ENCODE measurements at regions not wholly inside any gene's neighbourhood (a gene's known extent, or its start where the extent isn't known, plus 50 kb on each side); places are given as distances from the start of the nearest gene placed in this dataset.

DNA sequence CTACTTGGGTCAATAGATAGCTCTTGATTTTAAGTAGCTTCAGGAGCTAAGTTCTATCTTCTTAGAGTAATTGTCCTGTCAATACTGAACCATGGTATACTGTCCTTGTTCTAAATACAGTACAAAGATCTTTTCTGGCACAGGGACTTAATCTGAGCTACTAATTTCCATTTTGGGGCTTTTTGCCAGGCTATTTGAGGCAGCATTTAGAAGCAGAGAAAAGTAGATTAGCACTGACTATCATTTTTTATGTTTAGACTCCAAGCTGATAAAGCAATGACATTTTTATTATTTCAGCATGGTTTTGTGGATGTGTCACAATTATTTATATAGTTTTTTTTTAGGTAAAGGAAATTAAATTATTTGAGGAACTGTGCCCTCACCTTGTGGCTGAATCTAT is 163.2 kb downstream of the FAT3 start:
- no TSS peak for BruUV-seq (replicated peaks)
- ChIA-PET CTCF (ENCODE audit: low intra/inter-chr PET ratio, low total read pairs) (no interaction called here), POLR2A (no interaction called here)
- no peaks in the 10 kb centered on the region for H3K36me3 ChIP-seq (replicated peaks in 1 of 2; ENCODE audit: control insufficient read depth in 1 of 2, insufficient read depth in 2 of 2, low read length in 2 of 2)
- no peak overlapping the region for H3K4me2 ChIP-seq (ENCODE audit: low read depth, low read length)
- no peaks in the 10 kb centered on the region for H3K9me3 ChIP-seq (ENCODE audit: low read length)
- no peak overlapping the region for H2AFZ ChIP-seq (ENCODE audit: low read length)
- H3K79me2 ChIP-seq (ENCODE audit: insufficient read depth, low read length) = no peaks in the 10 kb centered on the region
- no peak for TF ChIP-seq MTF2 (CRISPR knock-in tag; IDR thresholded peaks at IDR 0.05; ENCODE audit: borderline replicate concordance)
- TF ChIP-seq ATAD3A (CRISPR knock-in tag; IDR thresholded peaks at IDR 0.05) = no peak
- no peak for TF ChIP-seq SCMH1 (CRISPR knock-in tag; IDR thresholded peaks at IDR 0.05; ENCODE audit: borderline replicate concordance)
- TF ChIP-seq ZNF766 (CRISPR knock-in tag; IDR thresholded peaks at IDR 0.05; ENCODE audit: borderline replicate concordance) = no peak
- TF ChIP-seq ZSCAN31 (CRISPR knock-in tag; IDR thresholded peaks at IDR 0.05; ENCODE audit: low read depth) = no peak
- TF ChIP-seq ZBTB7A (CRISPR knock-in tag; IDR thresholded peaks at IDR 0.05) = no peak
- no peak for TF ChIP-seq ZNF260 (CRISPR knock-in tag; IDR thresholded peaks at IDR 0.05; ENCODE audit: borderline replicate concordance, low read depth)
- TF ChIP-seq NR2F6 (IDR thresholded peaks at IDR 0.05) = no peak
- TF ChIP-seq NR2F6 (CRISPR knock-in tag; IDR thresholded peaks at IDR 0.05) = no peak
- no peak for TF ChIP-seq IRF2 (CRISPR knock-in tag; IDR thresholded peaks at IDR 0.05)
- no peak for TF ChIP-seq SNAI1 (CRISPR knock-in tag; IDR thresholded peaks at IDR 0.05; ENCODE audit: borderline replicate concordance)
- TF ChIP-seq, protein P1, sequence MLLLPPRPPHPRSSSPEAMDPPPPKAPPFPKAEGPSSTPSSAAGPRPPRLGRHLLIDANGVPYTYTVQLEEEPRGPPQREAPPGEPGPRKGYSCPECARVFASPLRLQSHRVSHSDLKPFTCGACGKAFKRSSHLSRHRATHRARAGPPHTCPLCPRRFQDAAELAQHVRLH (CRISPR knock-in tag; IDR thresholded peaks at IDR 0.05; ENCODE audit: borderline replicate concordance, low read depth) = no peak
- TF ChIP-seq WIZ (CRISPR knock-in tag; IDR thresholded peaks at IDR 0.05) = no peak
- no peak for TF ChIP-seq ZNF780A (CRISPR knock-in tag; IDR thresholded peaks at IDR 0.05)
- no peak for TF ChIP-seq ZNF496 (CRISPR knock-in tag; IDR thresholded peaks at IDR 0.05; ENCODE audit: insufficient replicate concordance)
- no peak for TF ChIP-seq SRSF4 (IDR thresholded peaks at IDR 0.05; ENCODE audit: low read depth, low read length, poor library complexity, severe bottlenecking)
- no peak for TF ChIP-seq IKZF4 (CRISPR knock-in tag; IDR thresholded peaks at IDR 0.05; ENCODE audit: borderline replicate concordance, low read depth, not compliant biosample characterization)
- TF ChIP-seq PHF21A (CRISPR knock-in tag; IDR thresholded peaks at IDR 0.05) = no peak
- TF ChIP-seq EP300 (IDR thresholded peaks at IDR 0.05; ENCODE audit: low read depth in 2 of 2, low read length in 2 of 2) = no peak
- TF ChIP-seq EP300 (CRISPR knock-in tag; IDR thresholded peaks at IDR 0.05; ENCODE audit: borderline replicate concordance) = no peak
- TF ChIP-seq, protein P2, sequence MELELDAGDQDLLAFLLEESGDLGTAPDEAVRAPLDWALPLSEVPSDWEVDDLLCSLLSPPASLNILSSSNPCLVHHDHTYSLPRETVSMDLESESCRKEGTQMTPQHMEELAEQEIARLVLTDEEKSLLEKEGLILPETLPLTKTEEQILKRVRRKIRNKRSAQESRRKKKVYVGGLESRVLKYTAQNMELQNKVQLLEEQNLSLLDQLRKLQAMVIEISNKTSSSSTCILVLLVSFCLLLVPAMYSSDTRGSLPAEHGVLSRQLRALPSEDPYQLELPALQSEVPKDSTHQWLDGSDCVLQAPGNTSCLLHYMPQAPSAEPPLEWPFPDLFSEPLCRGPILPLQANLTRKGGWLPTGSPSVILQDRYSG (CRISPR knock-in tag; IDR thresholded peaks at IDR 0.05) = no peak
- no peak for TF ChIP-seq JUN (CRISPR knock-in tag; IDR thresholded peaks at IDR 0.05)
- intact Hi-C loops (cut with micrococcal nuclease; ENCODE audit: unreplicated experiment) (no loop called here), in situ Hi-C loops (cut with HindIII; ENCODE audit: extremely low pct_ligation_motif_present, low pct_unique_long_range_greater_than_20kb) (no loop called here)
- no peaks in the 10 kb centered on the region for H3K4me1 ChIP-seq (ENCODE audit: insufficient read depth, low read length)
- ATAC-seq = no peak
- no peaks in the 10 kb centered on the region for H3K27me3 ChIP-seq (ENCODE audit: control insufficient read depth in 1 of 2, insufficient read depth in 2 of 2, low read length in 2 of 2)
- H4K20me1 ChIP-seq (ENCODE audit: insufficient read depth, low read length) = no peaks in the 10 kb centered on the region
- no peak overlapping the region for H3K4me3 ChIP-seq (replicated peaks in 1 of 3; ENCODE audit: insufficient read depth in 1 of 3, low read depth in 2 of 3, low read length in 3 of 3)
- H3K27ac ChIP-seq (ENCODE audit: extremely low read length, insufficient read depth, low read length) = no peak overlapping the region
- no peak for FAIRE-seq
- no peak overlapping the region for H3K9ac ChIP-seq (ENCODE audit: insufficient read depth, low read depth, low read length)
- no peak for DNase-seq (ENCODE audit: low spot score)
